GM23338 (cell line): ENCODE measurements at regions not wholly inside any gene's neighbourhood (a gene's known extent, or its start where the extent isn't known, plus 50 kb on each side); places are given as distances from the start of the nearest gene placed in this dataset.

ENCODE experiments used
- ATAC-seq: fragments of 200-7000 bp; cut with Tn5 transposase; 3 replicates; pipeline ENCODE4 v1.9.1; 2020
- DNase-seq: peaks from one replicate; pipeline ENCODE4 v3.0.0-alpha.2; 2015; ENCODE audit warnings: low spot score
- H2AFZ ChIP-seq: fragments of 200-600 bp; sonication (generic); 2 replicates; pipeline ENCODE4 v1.8.0; 2016; ENCODE audit warnings: antibody characterized with exemption, mild to moderate bottlenecking, moderate library complexity
- H3F3A ChIP-seq: fragments of 200-600 bp; sonication (generic); replicated peaks from 2 replicates; pipeline ENCODE4 v1.8.0; 2017; ENCODE audit warnings: antibody characterized with exemption, mixed run types, low read depth
- H3K27ac ChIP-seq: fragments of 200-600 bp; sonication (generic); 2 replicates; pipeline ENCODE4 v1.6.1; 2016; ENCODE audit warnings: low read depth
- H3K27me3 ChIP-seq: fragments of 200-600 bp; sonication (generic); 2 replicates; pipeline ENCODE4 v1.8.0; 2016; ENCODE audit warnings: mild to moderate bottlenecking, mixed run types, moderate library complexity; ENCODE audit not compliant: insufficient read depth
- H3K36me3 ChIP-seq: fragments of 200-600 bp; sonication (generic); 2 replicates; pipeline ENCODE4 v1.8.0; 2016; ENCODE audit warnings: mild to moderate bottlenecking; ENCODE audit not compliant: insufficient read depth
- H3K4me1 ChIP-seq: fragments of 200-600 bp; sonication (generic); 2 replicates; pipeline ENCODE4 v1.8.0; 2016; ENCODE audit warnings: mild to moderate bottlenecking, moderate library complexity; ENCODE audit not compliant: insufficient read depth
- H3K4me2 ChIP-seq: fragments of 200-600 bp; sonication (generic); 2 replicates; pipeline ENCODE4 v1.7.1; 2017; ENCODE audit warnings: mixed run types
- H3K4me3 ChIP-seq: fragments of 200-600 bp; sonication (generic); 2 replicates; pipeline ENCODE4 v1.6.1; 2016; ENCODE audit warnings: mixed run types
- H3K79me2 ChIP-seq: fragments of 200-600 bp; sonication (generic); replicated peaks from 2 replicates; pipeline ENCODE4 v1.8.0; 2017; ENCODE audit warnings: mild to moderate bottlenecking; ENCODE audit not compliant: insufficient read depth
- H3K9me2 ChIP-seq: fragments of 200-600 bp; sonication (generic); 2 replicates; pipeline ENCODE4 v1.8.0; 2017; ENCODE audit not compliant: insufficient read depth
- H4K20me1 ChIP-seq: fragments of 200-600 bp; sonication (generic); replicated peaks from 2 replicates; pipeline ENCODE4 v1.8.0; 2017; ENCODE audit warnings: mild to moderate bottlenecking; ENCODE audit not compliant: insufficient read depth
- H3K27ac Mint-ChIP-seq: 2 replicates; pipeline ENCODE4 v1.8.0; 2020; ENCODE audit warnings: inconsistent platforms, mild to moderate bottlenecking, moderate library complexity, mixed read lengths
- H3K27me3 Mint-ChIP-seq: 3 replicates; pipeline ENCODE4 v1.8.0; 2022; ENCODE audit warnings: low read depth, mild to moderate bottlenecking, moderate library complexity, mixed read lengths, inconsistent platforms; ENCODE audit not compliant: insufficient read depth, poor library complexity
- H3K36me3 Mint-ChIP-seq: 3 replicates; pipeline ENCODE4 v1.8.0; 2021; ENCODE audit warnings: low read depth, mild to moderate bottlenecking, inconsistent platforms, moderate library complexity, mixed read lengths
- H3K4me1 Mint-ChIP-seq: 3 replicates; pipeline ENCODE4 v1.8.0; 2020; ENCODE audit warnings: mild to moderate bottlenecking, inconsistent platforms, mixed read lengths
- H3K4me3 Mint-ChIP-seq: 3 replicates; pipeline ENCODE4 v1.8.0; 2021; ENCODE audit warnings: moderate library complexity, mild to moderate bottlenecking, inconsistent platforms, mixed read lengths
- H3K9me3 Mint-ChIP-seq: 3 replicates; pipeline ENCODE4 v1.8.0; 2020; ENCODE audit warnings: moderate library complexity, mild to moderate bottlenecking, inconsistent platforms, mixed read lengths
- CREB1 ChIP-seq: fragments of 250-450 bp; sonication (Bioruptor Pico); IDR thresholded peaks from 2 replicates; pipeline ENCODE4 v1.5.0; 2020; ENCODE audit warnings: low read depth, mild to moderate bottlenecking, moderate library complexity
- CTCF ChIP-seq, 2 experiments: fragments of 200-600 bp in 1 of 2; sonication (generic) in 1 of 2; conservative IDR thresholded peaks; 2 replicates each; pipeline versions ENCODE4 v1.5.1 to v1.6.1; 2016 to 2017; ENCODE audit warnings: antibody characterized with exemption in 2 of 2, low read depth in 2 of 2, mild to moderate bottlenecking in 2 of 2, moderate library complexity in 1 of 2
- ETS1 ChIP-seq: IDR thresholded peaks from 2 replicates; pipeline ENCODE4 v1.6.1; 2016; ENCODE audit warnings: antibody characterized with exemption
- EZH2 ChIP-seq: fragments of 200-600 bp; sonication (generic); IDR thresholded peaks from one replicate; pipeline ENCODE4 v1.8.0; 2017; ENCODE audit warnings: antibody characterized with exemption, mild to moderate bottlenecking, low read depth; ENCODE audit not compliant: unreplicated experiment
- EZH2phosphoT487 ChIP-seq: fragments of 200-600 bp; sonication (generic); IDR thresholded peaks from one replicate; pipeline ENCODE4 v1.8.1; 2018; ENCODE audit warnings: antibody characterized with exemption; ENCODE audit not compliant: unreplicated experiment
- JUNB ChIP-seq: IDR thresholded peaks from one replicate; pipeline ENCODE4 v1.6.1; 2016; ENCODE audit warnings: antibody characterized with exemption; ENCODE audit not compliant: unreplicated experiment
- NANOG ChIP-seq: IDR thresholded peaks from 2 replicates; pipeline ENCODE4 v1.6.1; 2016; ENCODE audit warnings: antibody characterized with exemption, borderline replicate concordance
- POLR2AphosphoS5 ChIP-seq: IDR thresholded peaks from 2 replicates; pipeline ENCODE4 v1.6.1; 2016; ENCODE audit warnings: antibody characterized with exemption, low read depth
- REST ChIP-seq: IDR thresholded peaks from one replicate; pipeline ENCODE4 v1.6.1; 2018; ENCODE audit warnings: antibody characterized with exemption; ENCODE audit not compliant: unreplicated experiment
- STAT1 ChIP-seq: IDR thresholded peaks from one replicate; pipeline ENCODE4 v1.6.1; 2016; ENCODE audit warnings: antibody characterized with exemption; ENCODE audit not compliant: unreplicated experiment
- ZNF331 ChIP-seq: fragments of 250-450 bp; sonication (Bioruptor Pico); IDR thresholded peaks from 2 replicates; pipeline ENCODE4 v1.5.0; 2020; ENCODE audit warnings: low read depth, mild to moderate bottlenecking, moderate library complexity
- ZNF462 ChIP-seq: fragments of 250-450 bp; sonication (Bioruptor Pico); IDR thresholded peaks from 2 replicates; pipeline ENCODE4 v1.5.0; 2020; ENCODE audit warnings: mild to moderate bottlenecking, moderate library complexity

- H3K4me3 Mint-ChIP-seq = no peak overlapping the region
- H3K27me3 Mint-ChIP-seq = no peaks in the 10 kb centered on the region
- no peaks in the 10 kb centered on the region for H4K20me1 ChIP-seq
- H3K4me1 Mint-ChIP-seq = no peaks in the 10 kb centered on the region
- no peak overlapping the region for H3K4me2 ChIP-seq
- no peaks in the 10 kb centered on the region for H3K27me3 ChIP-seq
- H3K4me3 ChIP-seq = no peak overlapping the region
- H3K27ac ChIP-seq = no peak overlapping the region
- no peak overlapping the region for H2AFZ ChIP-seq
- H3K27ac Mint-ChIP-seq = no peak overlapping the region
- no peak for TF ChIP-seq STAT1
- TF ChIP-seq NANOG = no peak
- no peak for TF ChIP-seq EZH2phosphoT487
- no peak for TF ChIP-seq EZH2
- TF ChIP-seq ZNF331 (CRISPR knock-in tag) = no peak
- no peak for TF ChIP-seq JUNB
- no peak for TF ChIP-seq ZNF462 (CRISPR knock-in tag)
- TF ChIP-seq REST = no peak
- no peak for TF ChIP-seq CTCF (conservative IDR thresholded peaks at IDR 0.05; ENCODE audit: low read depth in 2 of 2)
- no peak for TF ChIP-seq POLR2AphosphoS5
- no peak for TF ChIP-seq ETS1
- no peak for TF ChIP-seq CREB1 (CRISPR knock-in tag)
- no peaks in the 10 kb centered on the region for H3K9me2 ChIP-seq
- H3F3A ChIP-seq = no peaks in the 10 kb centered on the region
- H3K9me3 Mint-ChIP-seq = peaks cover 12% of the 10 kb centered on the region; the same call in 2 of the 3 replicates
- no peaks in the 10 kb centered on the region for H3K36me3 ChIP-seq
- H3K4me1 ChIP-seq = no peaks in the 10 kb centered on the region
- H3K79me2 ChIP-seq = no peaks in the 10 kb centered on the region
- DNase-seq = no peak
- no peak for ATAC-seq
- H3K36me3 Mint-ChIP-seq = no peaks in the 10 kb centered on the region; the same call in 2 of the 3 replicates
Observed at GRCh38 chr14:59067127-59067894, 121.2 kb upstream of the DAAM1 start.
